ENCODE measurements at regions not wholly inside any gene's neighbourhood (a gene's known extent, or its start where the extent isn't known, plus 50 kb on each side); places are given as distances from the start of the nearest gene placed in this dataset.

DNA sequence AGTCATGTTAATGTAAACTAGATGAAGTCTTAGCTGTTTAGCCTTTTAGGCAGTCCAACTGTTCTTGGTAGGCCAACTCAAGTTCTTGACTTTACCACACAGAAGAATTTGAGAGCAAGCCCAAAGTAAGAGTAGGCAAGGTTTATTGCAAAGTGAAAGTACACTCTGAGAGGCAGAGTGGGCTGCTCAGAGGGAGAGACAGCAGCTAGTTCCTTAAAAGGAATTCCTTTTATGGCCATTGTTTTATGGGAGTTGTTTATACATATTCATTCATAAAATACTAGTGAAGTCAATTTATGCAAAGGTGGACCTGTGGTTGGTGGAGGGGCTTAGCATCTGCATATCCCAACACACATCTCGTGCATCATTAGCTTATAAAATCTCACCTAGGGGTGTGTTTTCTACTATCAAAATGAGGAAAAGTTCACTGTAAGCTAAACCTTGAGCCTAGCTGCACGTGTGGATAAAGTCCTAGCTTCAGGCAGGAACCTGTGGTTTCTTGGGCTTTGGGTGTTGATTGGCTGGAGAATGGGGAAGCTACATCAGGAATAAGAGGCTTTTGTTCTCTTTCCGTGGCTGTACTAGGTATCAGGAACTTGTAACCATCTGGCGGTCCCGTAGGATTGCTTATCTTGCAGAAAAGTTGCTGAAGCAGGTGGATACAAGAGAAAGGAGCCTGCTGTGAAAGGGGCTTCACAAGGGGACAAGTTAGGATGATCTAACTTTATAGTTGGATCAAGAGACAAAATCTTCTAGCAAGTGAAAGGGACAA is 110.4 kb upstream of the GULP1 start:
- TF ChIP-seq, protein P1, sequence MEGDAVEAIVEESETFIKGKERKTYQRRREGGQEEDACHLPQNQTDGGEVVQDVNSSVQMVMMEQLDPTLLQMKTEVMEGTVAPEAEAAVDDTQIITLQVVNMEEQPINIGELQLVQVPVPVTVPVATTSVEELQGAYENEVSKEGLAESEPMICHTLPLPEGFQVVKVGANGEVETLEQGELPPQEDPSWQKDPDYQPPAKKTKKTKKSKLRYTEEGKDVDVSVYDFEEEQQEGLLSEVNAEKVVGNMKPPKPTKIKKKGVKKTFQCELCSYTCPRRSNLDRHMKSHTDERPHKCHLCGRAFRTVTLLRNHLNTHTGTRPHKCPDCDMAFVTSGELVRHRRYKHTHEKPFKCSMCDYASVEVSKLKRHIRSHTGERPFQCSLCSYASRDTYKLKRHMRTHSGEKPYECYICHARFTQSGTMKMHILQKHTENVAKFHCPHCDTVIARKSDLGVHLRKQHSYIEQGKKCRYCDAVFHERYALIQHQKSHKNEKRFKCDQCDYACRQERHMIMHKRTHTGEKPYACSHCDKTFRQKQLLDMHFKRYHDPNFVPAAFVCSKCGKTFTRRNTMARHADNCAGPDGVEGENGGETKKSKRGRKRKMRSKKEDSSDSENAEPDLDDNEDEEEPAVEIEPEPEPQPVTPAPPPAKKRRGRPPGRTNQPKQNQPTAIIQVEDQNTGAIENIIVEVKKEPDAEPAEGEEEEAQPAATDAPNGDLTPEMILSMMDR (IDR thresholded peaks at IDR 0.05): no peak
- no peak for TF ChIP-seq POLR2A (IDR thresholded peaks at IDR 0.05)

Measured in body of pancreas (tissue), 4 donors.